ENCODE measurements at regions not wholly inside any gene's neighbourhood (a gene's known extent, or its start where the extent isn't known, plus 50 kb on each side); places are given as distances from the start of the nearest gene placed in this dataset.

- ATAC-seq (no peak), DNase-seq (ENCODE audit: low spot score) (no peak)
- POLR2A ChIA-PET: no interaction called here
- TF ChIP-seq AFF4 (CRISPR knock-in tag; IDR thresholded peaks at IDR 0.05; ENCODE audit: borderline replicate concordance) (no peak), PRRX2 (CRISPR knock-in tag; IDR thresholded peaks at IDR 0.05) (no peak), TEAD1 (CRISPR knock-in tag; IDR thresholded peaks at IDR 0.05) (no peak), GABPB1 (CRISPR knock-in tag; IDR thresholded peaks at IDR 0.05) (no peak), MXD4 (CRISPR knock-in tag; IDR thresholded peaks at IDR 0.05; ENCODE audit: borderline replicate concordance) (no peak), ZNF416 (CRISPR knock-in tag; IDR thresholded peaks at IDR 0.05) (no peak), HMGA2 (CRISPR knock-in tag; IDR thresholded peaks at IDR 0.05) (no peak), MYBL2 (CRISPR knock-in tag; IDR thresholded peaks at IDR 0.05) (no peak), ZNF263 (CRISPR knock-in tag; IDR thresholded peaks at IDR 0.05; ENCODE audit: low read depth) (no peak), GRHL2 (CRISPR knock-in tag; IDR thresholded peaks at IDR 0.05; ENCODE audit: insufficient replicate concordance, severe bottlenecking) (no peak), ZNF423 (CRISPR knock-in tag; IDR thresholded peaks at IDR 0.05) (no peak), RELA (CRISPR knock-in tag; IDR thresholded peaks at IDR 0.05; ENCODE audit: borderline replicate concordance) (no peak), ATF3 (CRISPR knock-in tag; conservative IDR thresholded peaks at IDR 0.05) (no peak), FOXP4 (CRISPR knock-in tag; IDR thresholded peaks at IDR 0.05) (no peak), CREM (CRISPR knock-in tag; IDR thresholded peaks at IDR 0.05) (no peak), HMGXB4 (CRISPR knock-in tag; IDR thresholded peaks at IDR 0.05) (no peak), ATF1 (CRISPR knock-in tag; IDR thresholded peaks at IDR 0.05) (no peak), ZNF396 (CRISPR knock-in tag; IDR thresholded peaks at IDR 0.05; ENCODE audit: borderline replicate concordance) (no peak)
- TF ChIP-seq, protein P1, sequence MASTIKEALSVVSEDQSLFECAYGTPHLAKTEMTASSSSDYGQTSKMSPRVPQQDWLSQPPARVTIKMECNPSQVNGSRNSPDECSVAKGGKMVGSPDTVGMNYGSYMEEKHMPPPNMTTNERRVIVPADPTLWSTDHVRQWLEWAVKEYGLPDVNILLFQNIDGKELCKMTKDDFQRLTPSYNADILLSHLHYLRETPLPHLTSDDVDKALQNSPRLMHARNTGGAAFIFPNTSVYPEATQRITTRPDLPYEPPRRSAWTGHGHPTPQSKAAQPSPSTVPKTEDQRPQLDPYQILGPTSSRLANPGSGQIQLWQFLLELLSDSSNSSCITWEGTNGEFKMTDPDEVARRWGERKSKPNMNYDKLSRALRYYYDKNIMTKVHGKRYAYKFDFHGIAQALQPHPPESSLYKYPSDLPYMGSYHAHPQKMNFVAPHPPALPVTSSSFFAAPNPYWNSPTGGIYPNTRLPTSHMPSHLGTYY (CRISPR knock-in tag; IDR thresholded peaks at IDR 0.05): no peak
- Mint-ChIP-seq H3K27ac (no peak overlapping the region), H3K27me3 (ENCODE audit: low read depth) (peaks cover 3% of the 10 kb centered on the region), H3K4me3 (no peak overlapping the region), H3K4me1 (peaks cover 17% of the 10 kb centered on the region), H3K9me3 (peaks cover 53% of the 10 kb centered on the region), H3K36me3 (peaks cover 39% of the 10 kb centered on the region)
- CTCF ChIA-PET: no interaction called here
These were observed 132.1 kb downstream of the PCSK1 start for GRCh38 chr5:96300976-96301375.
